Naive thymus-derived CD4-positive, alpha-beta T cell (primary cell): ENCODE measurements at regions not wholly inside any gene's neighbourhood (a gene's known extent, or its start where the extent isn't known, plus 50 kb on each side); places are given as distances from the start of the nearest gene placed in this dataset.

Experiments used
- ATAC-seq: fragments of 150-1000 bp; cut with Tn5 transposase; 2 replicates; pipeline ENCODE4 v1.10.0; 2021; ENCODE audit warnings: mild to moderate bottlenecking, moderate library complexity
- CTCF ChIA-PET: fragments of 350-600 bp; sonication (Branson Sonifier 250); formaldehyde crosslinking; loops from one replicate; lab custom pipeline; 2021; ENCODE audit warnings: antibody characterized with exemption; lab: Charles Lee
- POLR2A ChIA-PET: fragments of 350-600 bp; sonication (Branson Sonifier 250); formaldehyde crosslinking; loops from one replicate; lab custom pipeline; 2021; ENCODE audit warnings: antibody characterized with exemption, inconsistent platforms; lab: Charles Lee
- DNase-seq, 9 donors: peaks; one replicate each; pipeline versions ENCODE4 v3.0.0 to v3.0.0-alpha.2; 2020 to 2022; ENCODE audit warnings: mixed read lengths in 1 of 9
- H3K27ac ChIP-seq: one replicate; pipeline ENCODE4 v1.7.0; 2013; ENCODE audit warnings: mild to moderate bottlenecking, low read depth, low read length, moderate library complexity
- H3K27me3 ChIP-seq, 2 donors: one replicate each; pipeline ENCODE4 v1.7.0; 2013; ENCODE audit warnings: low read length in 2 of 2, mild to moderate bottlenecking in 2 of 2, moderate library complexity in 2 of 2; ENCODE audit not compliant: control insufficient read depth in 2 of 2, insufficient read depth in 2 of 2
- H3K36me3 ChIP-seq, 3 experiments: 1 replicate in 2 of 3; 2 replicates in 1 of 3; pipeline ENCODE4 v1.7.0; 2013; ENCODE audit warnings: low read length in 3 of 3, mild to moderate bottlenecking in 3 of 3, moderate library complexity in 1 of 3; ENCODE audit not compliant: insufficient read depth in 3 of 3, control insufficient read depth in 2 of 3
- H3K4me1 ChIP-seq, 2 donors: one replicate each; pipeline ENCODE4 v1.7.0; 2013; ENCODE audit warnings: low read length in 2 of 2, mild to moderate bottlenecking in 2 of 2, moderate library complexity in 1 of 2; ENCODE audit not compliant: control insufficient read depth in 2 of 2, insufficient read depth in 2 of 2
- H3K4me3 ChIP-seq: 2 replicates; pipeline ENCODE4 v1.7.0; 2013; ENCODE audit warnings: mild to moderate bottlenecking, low read length
- H3K9me3 ChIP-seq, 3 experiments: 1 replicate in 2 of 3; 2 replicates in 1 of 3; pipeline ENCODE4 v1.7.0; 2013; ENCODE audit warnings: low read length in 3 of 3; ENCODE audit not compliant: control insufficient read depth in 2 of 3
- H3K27ac Mint-ChIP-seq, 9 donors: one replicate each; pipeline ENCODE4 v1.8.0; 2020 to 2022; ENCODE audit warnings: mixed read lengths in 9 of 9, mild to moderate bottlenecking in 8 of 9, moderate library complexity in 5 of 9, inconsistent platforms in 2 of 9
- H3K27me3 Mint-ChIP-seq, 5 donors: one replicate each; pipeline ENCODE4 v1.8.0; 2021 to 2022; ENCODE audit warnings: mixed read lengths in 5 of 5, mild to moderate bottlenecking in 1 of 5
- H3K36me3 Mint-ChIP-seq, 5 donors: one replicate each; pipeline ENCODE4 v1.8.0; 2020 to 2022; ENCODE audit warnings: mixed read lengths in 5 of 5, mild to moderate bottlenecking in 3 of 5, inconsistent platforms in 1 of 5
- H3K4me1 Mint-ChIP-seq, 7 donors: one replicate each; pipeline ENCODE4 v1.8.0; 2020 to 2022; ENCODE audit warnings: mixed read lengths in 7 of 7, mild to moderate bottlenecking in 3 of 7, inconsistent platforms in 1 of 7
- H3K4me3 Mint-ChIP-seq, 10 donors: one replicate each; pipeline ENCODE4 v1.8.0; 2020 to 2022; ENCODE audit warnings: mild to moderate bottlenecking in 10 of 10, mixed read lengths in 10 of 10, moderate library complexity in 6 of 10, inconsistent platforms in 2 of 10
- H3K9me3 Mint-ChIP-seq, 11 donors: one replicate each; pipeline ENCODE4 v1.8.0; 2020 to 2022; ENCODE audit warnings: mixed read lengths in 11 of 11, mild to moderate bottlenecking in 4 of 11, inconsistent platforms in 1 of 11, moderate library complexity in 1 of 11
- intact Hi-C, 2 donors: fragments of 100-400 bp; cut with micrococcal nuclease; formaldehyde crosslinking; loops; one replicate each; pipeline ENCODE4 v1.15.1; 2023

GRCh38 chr11:110818032-110818687 is 105.9 kb upstream of the ARHGAP20 start:
- ChIA-PET CTCF (no interaction called here), POLR2A (no interaction called here)
- Histone ChIP-seq H3K4me1 (no peaks in the 10 kb centered on the region), H3K27ac (no peak overlapping the region), H3K4me3 (no peak overlapping the region), H3K36me3 (no peaks in the 10 kb centered on the region), H3K9me3 (no peaks in the 10 kb centered on the region), H3K27me3 (no peaks in the 10 kb centered on the region)
- ATAC-seq (no peak), DNase-seq (no peak)
- H3K9me3 Mint-ChIP-seq: peaks cover 0 to 19% (median 9%) of the 10 kb centered on the region in 11 donors
- H3K36me3 Mint-ChIP-seq: peaks cover 0 to 4% (median 0%) of the 10 kb centered on the region in 5 donors
- intact Hi-C loops: no loop called here
- no peaks in the 10 kb centered on the region for H3K4me1 Mint-ChIP-seq
- H3K4me3 Mint-ChIP-seq: no peak overlapping the region
- peaks cover 0 to 13% (median 4%) of the 10 kb centered on the region in 5 donors for H3K27me3 Mint-ChIP-seq
- H3K27ac Mint-ChIP-seq: no peak overlapping the region

- Mint-ChIP-seq H3K36me3 (peaks cover 0 to 4% (median 0%) of the 10 kb centered on the region in 5 donors), H3K27me3 (peaks cover 0 to 17% (median 0%) of the 10 kb centered on the region in 5 donors), H3K9me3 (peaks cover 0 to 19% (median 9%) of the 10 kb centered on the region in 11 donors), H3K4me1 (no peaks in the 10 kb centered on the region), H3K4me3 (no peak overlapping the region), H3K27ac (no peak overlapping the region)
- H3K27me3 ChIP-seq: no peaks in the 10 kb centered on the region
- no peak overlapping the region for H3K4me3 ChIP-seq
- H3K9me3 ChIP-seq: no peaks in the 10 kb centered on the region
- no peak overlapping the region for H3K27ac ChIP-seq
- intact Hi-C loops: no loop called here
- ATAC-seq (peak; percentile 34), DNase-seq (no peak)
- ChIA-PET POLR2A (interaction anchor here (0.8 kb wide), 1 partner anchor 31 kb away, joined by 3 read pairs; no protein-coding TSS in a partner anchor), CTCF (no interaction called here)
- no peaks in the 10 kb centered on the region for H3K4me1 ChIP-seq
- no peaks in the 10 kb centered on the region for H3K36me3 ChIP-seq
Measured at GRCh38 chr11:110812086-110812733, 100.0 kb upstream of the ARHGAP20 start.

GRCh38 chr11:110809417-110810199 is 97.4 kb upstream of the ARHGAP20 start:
- Mint-ChIP-seq H3K4me1 (no peaks in the 10 kb centered on the region), H3K27me3 (peaks cover 0 to 15% (median 0%) of the 10 kb centered on the region in 5 donors), H3K9me3 (peaks cover 0 to 5% (median under 1%) of the 10 kb centered on the region in 11 donors), H3K4me3 (no peak overlapping the region), H3K36me3 (no peaks in the 10 kb centered on the region), H3K27ac (no peak overlapping the region)
- Histone ChIP-seq H3K9me3 (no peaks in the 10 kb centered on the region), H3K27me3 (no peaks in the 10 kb centered on the region), H3K27ac (no peak overlapping the region), H3K36me3 (no peaks in the 10 kb centered on the region), H3K4me1 (no peaks in the 10 kb centered on the region), H3K4me3 (no peak overlapping the region)
- ATAC-seq (no peak), DNase-seq (no peak)
- intact Hi-C loops: no loop called here
- CTCF ChIA-PET: no interaction called here
- POLR2A ChIA-PET: no interaction called here

GRCh38 chr11:110808248-110808647 is 96.0 kb upstream of the ARHGAP20 start:
- Histone ChIP-seq H3K4me3 (no peak overlapping the region), H3K9me3 (no peaks in the 10 kb centered on the region), H3K27ac (no peak overlapping the region), H3K36me3 (no peaks in the 10 kb centered on the region), H3K27me3 (no peaks in the 10 kb centered on the region), H3K4me1 (no peaks in the 10 kb centered on the region)
- Mint-ChIP-seq H3K9me3 (peaks cover 0 to 1% (median 0%) of the 10 kb centered on the region in 11 donors), H3K4me1 (no peaks in the 10 kb centered on the region), H3K36me3 (no peaks in the 10 kb centered on the region), H3K27ac (no peak overlapping the region), H3K4me3 (no peak overlapping the region), H3K27me3 (peaks cover 0 to 15% (median 0%) of the 10 kb centered on the region in 5 donors)
- DNase-seq: no peak
- ChIA-PET POLR2A (no interaction called here), CTCF (no interaction called here)
- intact Hi-C loops: no loop called here
- ATAC-seq: no peak

- Histone ChIP-seq H3K27me3 (no peaks in the 10 kb centered on the region), H3K4me3 (no peak overlapping the region), H3K9me3 (no peaks in the 10 kb centered on the region), H3K36me3 (no peaks in the 10 kb centered on the region), H3K4me1 (no peaks in the 10 kb centered on the region), H3K27ac (no peak overlapping the region)
- Mint-ChIP-seq H3K4me3 (no peak overlapping the region), H3K27ac (no peak overlapping the region), H3K27me3 (peaks cover 0 to 15% (median 0%) of the 10 kb centered on the region in 5 donors), H3K9me3 (peaks cover 0 to 1% (median 0%) of the 10 kb centered on the region in 11 donors), H3K4me1 (no peaks in the 10 kb centered on the region), H3K36me3 (no peaks in the 10 kb centered on the region)
- ATAC-seq: no peak
- ChIA-PET CTCF (no interaction called here), POLR2A (no interaction called here)
- intact Hi-C loops: no loop called here
- DNase-seq: no peak
Measured at GRCh38 chr11:110807801-110808200, 95.6 kb upstream of the ARHGAP20 start.

GRCh38 chr11:110805756-110806155 is 93.5 kb upstream of the ARHGAP20 start:
- H3K4me1 Mint-ChIP-seq: no peaks in the 10 kb centered on the region
- H3K27ac Mint-ChIP-seq: no peak overlapping the region
- H3K9me3 ChIP-seq: no peaks in the 10 kb centered on the region
- no peak for ATAC-seq
- H3K27me3 ChIP-seq: no peaks in the 10 kb centered on the region
- DNase-seq: no peak
- H3K4me1 ChIP-seq: no peaks in the 10 kb centered on the region
- H3K9me3 Mint-ChIP-seq: no peaks in the 10 kb centered on the region
- POLR2A ChIA-PET: no interaction called here
- no peaks in the 10 kb centered on the region for H3K36me3 Mint-ChIP-seq
- H3K36me3 ChIP-seq: no peaks in the 10 kb centered on the region
- no peak overlapping the region for H3K4me3 ChIP-seq
- H3K27me3 Mint-ChIP-seq: peaks cover 0 to 15% (median 0%) of the 10 kb centered on the region in 5 donors
- no peak overlapping the region for H3K4me3 Mint-ChIP-seq
- H3K27ac ChIP-seq: no peak overlapping the region
- intact Hi-C loops: no loop called here
- CTCF ChIA-PET: no interaction called here
